ENCODE measurements at regions not wholly inside any gene's neighbourhood (a gene's known extent, or its start where the extent isn't known, plus 50 kb on each side); places are given as distances from the start of the nearest gene placed in this dataset.

- H3K27ac ChIP-seq (ENCODE audit: low read depth in 1 of 2, low read length in 2 of 2), result no peak overlapping the region
- H3K4me3 ChIP-seq (ENCODE audit: low read length), result no peak overlapping the region
- ChIA-PET CTCF (no interaction called here), POLR2A (no interaction called here)
- peaks cover 0 to 6% of the 10 kb centered on the region in 2 experiments for H3K9me3 ChIP-seq (ENCODE audit: control insufficient read depth in 1 of 2, insufficient read depth in 1 of 2, low read length in 2 of 2)
- Mint-ChIP-seq H3K27me3 (no peaks in the 10 kb centered on the region), H3K36me3 (ENCODE audit: low read depth) (no peaks in the 10 kb centered on the region), H3K4me1 (ENCODE audit: low read depth) (no peaks in the 10 kb centered on the region), H3K9me3 (peaks cover 8% of the 10 kb centered on the region), H3K27ac (no peak overlapping the region), H3K4me3 (no peak overlapping the region)
- intact Hi-C loops (cut with DNase I, micrococcal nuclease), result no loop called here
- no peak for TF ChIP-seq CTCF (IDR thresholded peaks at IDR 0.05)
- no peaks in the 10 kb centered on the region for H3K4me1 ChIP-seq (ENCODE audit: insufficient read depth, low read length)
- H3K36me3 ChIP-seq (ENCODE audit: insufficient read depth, low read length), result no peaks in the 10 kb centered on the region
- ATAC-seq (ENCODE audit: poor library complexity), result no peak
- no peak for DNase-seq
- H3K27me3 ChIP-seq (ENCODE audit: control insufficient read depth in 1 of 2, insufficient read depth in 2 of 2, low read length in 2 of 2), result no peaks in the 10 kb centered on the region
These were observed 2017.3 kb downstream of the C4orf33 start for GRCh38 chr4:131113273-131113672.

GRCh38 chr4:131113704-131114103 is 2017.8 kb downstream of the C4orf33 start:
- no peak for DNase-seq
- Histone ChIP-seq H3K4me3 (ENCODE audit: low read length) (no peak overlapping the region), H3K9me3 (ENCODE audit: control insufficient read depth in 1 of 2, insufficient read depth in 1 of 2, low read length in 2 of 2) (peaks cover 0 to 6% of the 10 kb centered on the region in 2 experiments), H3K4me1 (ENCODE audit: insufficient read depth, low read length) (no peaks in the 10 kb centered on the region), H3K27me3 (ENCODE audit: control insufficient read depth in 1 of 2, insufficient read depth in 2 of 2, low read length in 2 of 2) (no peaks in the 10 kb centered on the region), H3K36me3 (ENCODE audit: insufficient read depth, low read length) (no peaks in the 10 kb centered on the region), H3K27ac (ENCODE audit: low read depth in 1 of 2, low read length in 2 of 2) (no peak overlapping the region)
- no peak for TF ChIP-seq CTCF (IDR thresholded peaks at IDR 0.05)
- no peaks in the 10 kb centered on the region for H3K36me3 Mint-ChIP-seq (ENCODE audit: low read depth)
- ChIA-PET CTCF (no interaction called here), POLR2A (no interaction called here)
- no peaks in the 10 kb centered on the region for H3K4me1 Mint-ChIP-seq (ENCODE audit: low read depth)
- H3K27ac Mint-ChIP-seq, result no peak overlapping the region
- no peaks in the 10 kb centered on the region for H3K27me3 Mint-ChIP-seq
- no peak overlapping the region for H3K4me3 Mint-ChIP-seq
- intact Hi-C loops (cut with DNase I, micrococcal nuclease), result no loop called here
- H3K9me3 Mint-ChIP-seq, result peaks cover 6% of the 10 kb centered on the region
- ATAC-seq (ENCODE audit: poor library complexity), result no peak

- TF ChIP-seq CTCF (IDR thresholded peaks at IDR 0.05), result no peak
- intact Hi-C loops (cut with DNase I, micrococcal nuclease), result no loop called here
- no peaks in the 10 kb centered on the region for H3K9me3 Mint-ChIP-seq
- CTCF ChIA-PET, result no interaction called here
- Histone ChIP-seq H3K9me3 (ENCODE audit: control insufficient read depth in 1 of 2, insufficient read depth in 1 of 2, low read length in 2 of 2) (no peaks in the 10 kb centered on the region), H3K27ac (ENCODE audit: low read depth in 1 of 2, low read length in 2 of 2) (no peak overlapping the region), H3K36me3 (ENCODE audit: insufficient read depth, low read length) (no peaks in the 10 kb centered on the region), H3K4me1 (ENCODE audit: insufficient read depth, low read length) (no peaks in the 10 kb centered on the region), H3K27me3 (ENCODE audit: control insufficient read depth in 1 of 2, insufficient read depth in 2 of 2, low read length in 2 of 2) (no peaks in the 10 kb centered on the region), H3K4me3 (ENCODE audit: low read length) (no peak overlapping the region)
- no peaks in the 10 kb centered on the region for H3K27me3 Mint-ChIP-seq
- ATAC-seq (ENCODE audit: poor library complexity) (no peak), DNase-seq (no peak)
- H3K4me1 Mint-ChIP-seq (ENCODE audit: low read depth), result no peaks in the 10 kb centered on the region
- H3K4me3 Mint-ChIP-seq, result no peak overlapping the region
- no peak overlapping the region for H3K27ac Mint-ChIP-seq
- no peaks in the 10 kb centered on the region for H3K36me3 Mint-ChIP-seq (ENCODE audit: low read depth)
- POLR2A ChIA-PET, result no interaction called here
These were observed 2023.7 kb downstream of the C4orf33 start for GRCh38 chr4:131119661-131120060.

Measured in CD4-positive, alpha-beta T cell (primary cell).